H1 (cell line): ENCODE measurements at regions not wholly inside any gene's neighbourhood (a gene's known extent, or its start where the extent isn't known, plus 50 kb on each side); places are given as distances from the start of the nearest gene placed in this dataset.

ENCODE experiments used
- EGR1 ChIP-seq: IDR thresholded peaks from 2 replicates; pipeline ENCODE4 v1.6.1; 2011; ENCODE audit warnings: low read depth, low read length, borderline replicate concordance
- TEAD4 ChIP-seq: IDR thresholded peaks from 2 replicates; pipeline ENCODE4 v1.6.1; 2012; ENCODE audit warnings: low read depth, low read length, inconsistent platforms, mixed read lengths
- YY1 ChIP-seq: IDR thresholded peaks from 2 replicates; pipeline ENCODE4 v1.6.1; 2011; ENCODE audit warnings: low read depth, mild to moderate bottlenecking, low read length
- TF ChIP-seq, protein P1 (sequence below): fragments of 300-600 bp; sonication (generic); IDR thresholded peaks from 2 replicates; pipeline ENCODE4 v1.7.1; 2012; ENCODE audit warnings: low read length, moderate library complexity, mild to moderate bottlenecking, inconsistent platforms; ENCODE audit not compliant: insufficient replicate concordance

DNA sequence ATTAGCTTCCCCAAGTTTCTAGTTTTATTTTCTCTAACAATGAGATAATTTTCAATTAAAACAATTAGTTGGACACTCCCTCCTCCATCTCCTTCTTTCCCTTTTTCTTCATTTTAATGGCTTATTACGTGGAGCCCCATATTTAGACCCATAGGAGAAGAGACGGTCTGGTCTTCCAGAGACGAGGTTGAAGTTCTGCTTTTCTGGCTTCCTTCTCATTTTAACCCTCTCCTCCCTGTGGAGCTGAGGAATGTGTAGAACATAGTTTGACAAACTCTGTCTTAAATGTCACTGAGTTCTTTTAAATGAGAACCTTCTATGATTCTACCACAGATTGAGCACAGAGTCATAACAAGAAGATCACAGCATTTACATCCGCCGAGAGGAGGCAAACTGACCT lies 86.8 kb downstream of the EDNRB start (continued):
- TF ChIP-seq, protein P1, sequence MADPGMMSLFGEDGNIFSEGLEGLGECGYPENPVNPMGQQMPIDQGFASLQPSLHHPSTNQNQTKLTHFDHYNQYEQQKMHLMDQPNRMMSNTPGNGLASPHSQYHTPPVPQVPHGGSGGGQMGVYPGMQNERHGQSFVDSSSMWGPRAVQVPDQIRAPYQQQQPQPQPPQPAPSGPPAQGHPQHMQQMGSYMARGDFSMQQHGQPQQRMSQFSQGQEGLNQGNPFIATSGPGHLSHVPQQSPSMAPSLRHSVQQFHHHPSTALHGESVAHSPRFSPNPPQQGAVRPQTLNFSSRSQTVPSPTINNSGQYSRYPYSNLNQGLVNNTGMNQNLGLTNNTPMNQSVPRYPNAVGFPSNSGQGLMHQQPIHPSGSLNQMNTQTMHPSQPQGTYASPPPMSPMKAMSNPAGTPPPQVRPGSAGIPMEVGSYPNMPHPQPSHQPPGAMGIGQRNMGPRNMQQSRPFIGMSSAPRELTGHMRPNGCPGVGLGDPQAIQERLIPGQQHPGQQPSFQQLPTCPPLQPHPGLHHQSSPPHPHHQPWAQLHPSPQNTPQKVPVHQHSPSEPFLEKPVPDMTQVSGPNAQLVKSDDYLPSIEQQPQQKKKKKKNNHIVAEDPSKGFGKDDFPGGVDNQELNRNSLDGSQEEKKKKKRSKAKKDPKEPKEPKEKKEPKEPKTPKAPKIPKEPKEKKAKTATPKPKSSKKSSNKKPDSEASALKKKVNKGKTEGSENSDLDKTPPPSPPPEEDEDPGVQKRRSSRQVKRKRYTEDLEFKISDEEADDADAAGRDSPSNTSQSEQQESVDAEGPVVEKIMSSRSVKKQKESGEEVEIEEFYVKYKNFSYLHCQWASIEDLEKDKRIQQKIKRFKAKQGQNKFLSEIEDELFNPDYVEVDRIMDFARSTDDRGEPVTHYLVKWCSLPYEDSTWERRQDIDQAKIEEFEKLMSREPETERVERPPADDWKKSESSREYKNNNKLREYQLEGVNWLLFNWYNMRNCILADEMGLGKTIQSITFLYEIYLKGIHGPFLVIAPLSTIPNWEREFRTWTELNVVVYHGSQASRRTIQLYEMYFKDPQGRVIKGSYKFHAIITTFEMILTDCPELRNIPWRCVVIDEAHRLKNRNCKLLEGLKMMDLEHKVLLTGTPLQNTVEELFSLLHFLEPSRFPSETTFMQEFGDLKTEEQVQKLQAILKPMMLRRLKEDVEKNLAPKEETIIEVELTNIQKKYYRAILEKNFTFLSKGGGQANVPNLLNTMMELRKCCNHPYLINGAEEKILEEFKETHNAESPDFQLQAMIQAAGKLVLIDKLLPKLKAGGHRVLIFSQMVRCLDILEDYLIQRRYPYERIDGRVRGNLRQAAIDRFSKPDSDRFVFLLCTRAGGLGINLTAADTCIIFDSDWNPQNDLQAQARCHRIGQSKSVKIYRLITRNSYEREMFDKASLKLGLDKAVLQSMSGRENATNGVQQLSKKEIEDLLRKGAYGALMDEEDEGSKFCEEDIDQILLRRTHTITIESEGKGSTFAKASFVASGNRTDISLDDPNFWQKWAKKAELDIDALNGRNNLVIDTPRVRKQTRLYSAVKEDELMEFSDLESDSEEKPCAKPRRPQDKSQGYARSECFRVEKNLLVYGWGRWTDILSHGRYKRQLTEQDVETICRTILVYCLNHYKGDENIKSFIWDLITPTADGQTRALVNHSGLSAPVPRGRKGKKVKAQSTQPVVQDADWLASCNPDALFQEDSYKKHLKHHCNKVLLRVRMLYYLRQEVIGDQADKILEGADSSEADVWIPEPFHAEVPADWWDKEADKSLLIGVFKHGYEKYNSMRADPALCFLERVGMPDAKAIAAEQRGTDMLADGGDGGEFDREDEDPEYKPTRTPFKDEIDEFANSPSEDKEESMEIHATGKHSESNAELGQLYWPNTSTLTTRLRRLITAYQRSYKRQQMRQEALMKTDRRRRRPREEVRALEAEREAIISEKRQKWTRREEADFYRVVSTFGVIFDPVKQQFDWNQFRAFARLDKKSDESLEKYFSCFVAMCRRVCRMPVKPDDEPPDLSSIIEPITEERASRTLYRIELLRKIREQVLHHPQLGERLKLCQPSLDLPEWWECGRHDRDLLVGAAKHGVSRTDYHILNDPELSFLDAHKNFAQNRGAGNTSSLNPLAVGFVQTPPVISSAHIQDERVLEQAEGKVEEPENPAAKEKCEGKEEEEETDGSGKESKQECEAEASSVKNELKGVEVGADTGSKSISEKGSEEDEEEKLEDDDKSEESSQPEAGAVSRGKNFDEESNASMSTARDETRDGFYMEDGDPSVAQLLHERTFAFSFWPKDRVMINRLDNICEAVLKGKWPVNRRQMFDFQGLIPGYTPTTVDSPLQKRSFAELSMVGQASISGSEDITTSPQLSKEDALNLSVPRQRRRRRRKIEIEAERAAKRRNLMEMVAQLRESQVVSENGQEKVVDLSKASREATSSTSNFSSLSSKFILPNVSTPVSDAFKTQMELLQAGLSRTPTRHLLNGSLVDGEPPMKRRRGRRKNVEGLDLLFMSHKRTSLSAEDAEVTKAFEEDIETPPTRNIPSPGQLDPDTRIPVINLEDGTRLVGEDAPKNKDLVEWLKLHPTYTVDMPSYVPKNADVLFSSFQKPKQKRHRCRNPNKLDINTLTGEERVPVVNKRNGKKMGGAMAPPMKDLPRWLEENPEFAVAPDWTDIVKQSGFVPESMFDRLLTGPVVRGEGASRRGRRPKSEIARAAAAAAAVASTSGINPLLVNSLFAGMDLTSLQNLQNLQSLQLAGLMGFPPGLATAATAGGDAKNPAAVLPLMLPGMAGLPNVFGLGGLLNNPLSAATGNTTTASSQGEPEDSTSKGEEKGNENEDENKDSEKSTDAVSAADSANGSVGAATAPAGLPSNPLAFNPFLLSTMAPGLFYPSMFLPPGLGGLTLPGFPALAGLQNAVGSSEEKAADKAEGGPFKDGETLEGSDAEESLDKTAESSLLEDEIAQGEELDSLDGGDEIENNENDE = no peak
- TF ChIP-seq YY1 = no peak
- TF ChIP-seq EGR1 = no peak
- TF ChIP-seq TEAD4 = no peak
